ENCODE measurements at regions not wholly inside any gene's neighbourhood (a gene's known extent, or its start where the extent isn't known, plus 50 kb on each side); places are given as distances from the start of the nearest gene placed in this dataset.
"Not testable (repeated sequence)": the region's sequence is repeated elsewhere in the genome, so short reads cannot be mapped to it uniquely, and the experiment has no call there.

GRCh38 chr11:25633230-25633629 is 698.7 kb upstream of the ANO3 start:
- no peak for DNase-seq

GRCh38 chr11:25649220-25649619 is 682.7 kb upstream of the ANO3 start:
- DNase-seq: not testable (repeated sequence)

- DNase-seq: no peak
Measured at GRCh38 chr11:25650319-25650718, 681.6 kb upstream of the ANO3 start.

- no peak for DNase-seq
Measured at GRCh38 chr11:25655636-25656035, 676.3 kb upstream of the ANO3 start.

- DNase-seq: no peak
Measured at GRCh38 chr11:25658916-25659315, 673.0 kb upstream of the ANO3 start.

GRCh38 chr11:25659706-25660105 is 672.2 kb upstream of the ANO3 start:
- no peak for DNase-seq

- DNase-seq: no peak
Measured at GRCh38 chr11:25667871-25668270, 664.1 kb upstream of the ANO3 start.

- DNase-seq: no peak
Measured at GRCh38 chr11:25691959-25692358, 640.0 kb upstream of the ANO3 start.

- no peak for DNase-seq
Measured at GRCh38 chr11:25702417-25702816, 629.5 kb upstream of the ANO3 start.

- DNase-seq: no peak
Measured at GRCh38 chr11:25710975-25711374, 621.0 kb upstream of the ANO3 start.

GRCh38 chr11:25727944-25728343 is 604.0 kb upstream of the ANO3 start:
- no peak for DNase-seq

- DNase-seq: no peak
Measured at GRCh38 chr11:25730230-25730629, 601.7 kb upstream of the ANO3 start.

GRCh38 chr11:25733777-25734176 is 598.2 kb upstream of the ANO3 start:
- no peak for DNase-seq

- DNase-seq: no peak
Measured at GRCh38 chr11:25734591-25735211, 597.2 kb upstream of the ANO3 start.

GRCh38 chr11:25737071-25737675 is 594.8 kb upstream of the ANO3 start:
- no peak for DNase-seq

GRCh38 chr11:25741886-25742285 is 590.0 kb upstream of the ANO3 start:
- no peak for DNase-seq

- DNase-seq: no peak
Measured at GRCh38 chr11:25742800-25743199, 589.1 kb upstream of the ANO3 start.

GRCh38 chr11:25755381-25755780 is 576.5 kb upstream of the ANO3 start:
- DNase-seq: no peak

- no peak for DNase-seq
Measured at GRCh38 chr11:25755918-25756584, 575.9 kb upstream of the ANO3 start.

- no peak for DNase-seq
Measured at GRCh38 chr11:25758145-25758661, 573.7 kb upstream of the ANO3 start.

GRCh38 chr11:25766332-25767015 is 565.5 kb upstream of the ANO3 start:
- no peak for DNase-seq

GRCh38 chr11:25769287-25769686 is 562.6 kb upstream of the ANO3 start:
- DNase-seq: no peak

GRCh38 chr11:25771605-25772004 is 560.3 kb upstream of the ANO3 start:
- no peak for DNase-seq

- no peak for DNase-seq
Measured at GRCh38 chr11:25775603-25776002, 556.3 kb upstream of the ANO3 start.

Measured in COR-L47 (cell line).